GM12864 (cell line): ENCODE measurements at regions not wholly inside any gene's neighbourhood (a gene's known extent, or its start where the extent isn't known, plus 50 kb on each side); places are given as distances from the start of the nearest gene placed in this dataset.
"Not testable (repeated sequence)": the region's sequence is repeated elsewhere in the genome, so short reads cannot be mapped to it uniquely, and the experiment has no call there.

ENCODE experiments used
- DNase-seq: peaks from one replicate; pipeline ENCODE4 v3.0.0-alpha.2; 2011; ENCODE audit warnings: low read depth
- H3K4me3 ChIP-seq: 2 replicates; pipeline ENCODE4 v1.5.1; 2011; ENCODE audit warnings: mild to moderate bottlenecking, low read depth, low read length, control low read depth
- TF ChIP-seq, protein P1 (sequence below): IDR thresholded peaks from 2 replicates; pipeline ENCODE4 v1.5.1; 2011; ENCODE audit warnings: low read depth, mild to moderate bottlenecking, moderate library complexity, low read length, control low read depth, inconsistent platforms; ENCODE audit errors: missing control alignments

DNA sequence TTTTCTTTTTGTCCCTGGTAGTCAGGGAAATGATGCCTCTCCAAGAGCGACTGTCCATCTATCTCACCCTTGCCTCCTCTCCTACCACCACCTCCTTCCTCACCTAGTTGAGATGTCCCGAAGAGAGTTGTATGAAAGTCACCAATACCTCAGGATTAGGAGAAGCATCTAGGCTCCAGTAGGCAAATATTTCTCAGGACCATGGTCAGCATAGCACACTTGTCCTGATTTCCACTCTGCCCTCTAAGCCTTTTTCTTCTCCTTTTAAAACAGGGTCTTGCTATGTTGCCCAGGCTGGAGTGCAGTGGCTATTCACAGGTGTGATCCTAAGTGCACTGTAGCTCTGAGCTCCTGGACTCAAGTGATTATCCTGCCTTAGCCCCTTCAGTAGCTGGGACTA, 268.4 kb upstream of the PELI2 start:
- no peak overlapping the region for H3K4me3 ChIP-seq
- no peak for DNase-seq
- TF ChIP-seq, protein P1, sequence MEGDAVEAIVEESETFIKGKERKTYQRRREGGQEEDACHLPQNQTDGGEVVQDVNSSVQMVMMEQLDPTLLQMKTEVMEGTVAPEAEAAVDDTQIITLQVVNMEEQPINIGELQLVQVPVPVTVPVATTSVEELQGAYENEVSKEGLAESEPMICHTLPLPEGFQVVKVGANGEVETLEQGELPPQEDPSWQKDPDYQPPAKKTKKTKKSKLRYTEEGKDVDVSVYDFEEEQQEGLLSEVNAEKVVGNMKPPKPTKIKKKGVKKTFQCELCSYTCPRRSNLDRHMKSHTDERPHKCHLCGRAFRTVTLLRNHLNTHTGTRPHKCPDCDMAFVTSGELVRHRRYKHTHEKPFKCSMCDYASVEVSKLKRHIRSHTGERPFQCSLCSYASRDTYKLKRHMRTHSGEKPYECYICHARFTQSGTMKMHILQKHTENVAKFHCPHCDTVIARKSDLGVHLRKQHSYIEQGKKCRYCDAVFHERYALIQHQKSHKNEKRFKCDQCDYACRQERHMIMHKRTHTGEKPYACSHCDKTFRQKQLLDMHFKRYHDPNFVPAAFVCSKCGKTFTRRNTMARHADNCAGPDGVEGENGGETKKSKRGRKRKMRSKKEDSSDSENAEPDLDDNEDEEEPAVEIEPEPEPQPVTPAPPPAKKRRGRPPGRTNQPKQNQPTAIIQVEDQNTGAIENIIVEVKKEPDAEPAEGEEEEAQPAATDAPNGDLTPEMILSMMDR = no peak

DNA sequence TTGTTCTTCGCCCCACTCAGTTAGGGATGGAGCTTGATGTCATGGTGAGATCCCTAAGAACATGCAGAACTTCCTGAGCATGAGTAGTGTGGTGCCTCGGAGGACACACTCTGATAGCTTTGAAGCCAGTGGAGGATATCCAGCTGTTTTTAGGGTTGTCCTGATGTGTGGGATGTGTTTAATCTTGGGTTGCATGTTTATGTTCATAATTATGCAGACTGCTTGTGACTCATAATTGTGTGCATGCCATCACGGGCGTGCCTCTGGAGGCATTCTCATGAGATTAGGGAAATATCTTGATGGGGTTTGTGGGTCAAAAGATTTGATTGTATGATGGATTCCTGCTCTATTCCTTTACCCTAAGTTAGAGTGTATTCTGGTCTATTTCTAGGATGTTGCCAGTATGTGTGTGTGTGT, 267.4 kb upstream of the PELI2 start:
- H3K4me3 ChIP-seq = no peak overlapping the region
- DNase-seq = no peak
- TF ChIP-seq, protein P1 = no peak

DNA sequence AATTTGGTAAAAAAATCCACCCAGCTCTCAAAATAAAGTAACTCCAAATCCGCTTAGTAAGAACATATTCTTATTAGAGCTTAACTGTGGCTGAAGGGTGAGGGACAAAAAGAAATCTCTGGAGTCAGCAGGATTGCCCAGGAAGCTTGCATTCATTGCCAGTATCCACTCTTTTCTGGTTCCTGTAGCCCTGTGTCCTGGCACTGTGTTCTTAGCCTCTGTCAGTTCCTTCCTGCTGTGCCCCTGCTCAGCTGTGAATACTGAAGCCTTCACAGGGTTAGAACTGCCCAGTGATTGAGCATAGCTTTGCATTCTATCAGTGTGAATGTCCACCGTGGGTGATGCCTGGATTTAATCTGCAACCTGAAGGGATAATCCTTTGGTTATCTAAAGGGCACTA, 266.9 kb upstream of the PELI2 start:
- no peak for DNase-seq
- H3K4me3 ChIP-seq = no peak overlapping the region
- TF ChIP-seq, protein P1 = no peak

DNA sequence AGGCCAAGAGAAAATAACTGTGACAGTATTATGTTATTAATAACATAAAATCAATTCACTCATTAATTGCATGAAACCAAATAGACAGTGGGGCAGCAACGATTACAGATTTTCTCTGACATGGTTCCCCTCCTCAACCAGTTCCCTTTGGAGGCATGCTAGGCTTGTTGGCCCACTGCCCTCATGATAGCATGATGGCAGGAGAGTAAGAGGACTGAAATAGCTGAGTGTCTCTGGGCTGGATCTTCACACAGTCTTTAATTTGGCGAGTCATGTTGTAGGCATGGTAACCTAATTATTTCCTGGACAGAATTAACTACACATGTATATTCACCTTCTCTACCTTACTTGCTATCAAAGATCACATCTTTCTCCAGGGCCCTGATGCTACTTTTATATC, 266.2 kb upstream of the PELI2 start:
- H3K4me3 ChIP-seq = no peak overlapping the region
- no peak for DNase-seq
- TF ChIP-seq, protein P1 = no peak

DNA sequence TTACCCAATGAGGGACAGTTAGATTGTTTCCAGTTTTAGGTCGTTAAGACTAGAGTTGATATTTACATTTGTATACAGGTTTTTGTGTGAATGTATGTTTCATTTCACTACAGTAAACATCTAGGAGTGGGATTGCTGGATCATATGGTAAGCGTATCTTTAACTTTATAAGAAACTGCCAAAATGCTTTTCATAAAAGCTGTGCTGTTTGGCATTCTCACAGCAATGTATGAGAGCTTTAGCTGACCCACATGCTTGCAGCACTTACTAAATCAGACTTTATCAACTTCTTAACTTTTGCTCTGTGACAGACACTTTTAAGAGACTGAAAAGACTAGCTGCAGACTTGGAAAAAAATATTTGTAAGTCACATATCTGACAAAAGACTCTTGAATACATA, 262.5 kb upstream of the PELI2 start:
- H3K4me3 ChIP-seq = no peak overlapping the region
- no peak for DNase-seq
- TF ChIP-seq, protein P1 = no peak

DNA sequence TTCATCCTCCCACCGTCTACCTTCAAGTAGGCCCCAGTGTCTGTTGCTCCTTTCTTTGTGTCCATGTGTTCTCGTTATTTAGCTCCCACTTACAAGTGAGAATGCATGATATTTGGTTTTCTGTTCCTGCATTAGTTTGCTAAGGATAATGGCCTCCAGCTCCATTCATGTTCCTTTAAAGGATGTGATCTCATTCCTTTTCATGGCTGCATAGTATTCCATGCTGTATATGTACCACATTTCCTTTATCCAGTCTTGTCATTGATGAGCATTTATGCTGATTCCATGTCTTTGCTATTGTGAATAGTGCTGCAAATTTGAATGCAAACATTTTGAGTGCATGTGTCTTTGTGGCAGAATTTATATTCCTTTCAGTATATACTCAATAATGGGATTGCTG, 259.6 kb upstream of the PELI2 start:
- H3K4me3 ChIP-seq = no peak overlapping the region
- TF ChIP-seq, protein P1 = no peak
- DNase-seq = no peak

DNA sequence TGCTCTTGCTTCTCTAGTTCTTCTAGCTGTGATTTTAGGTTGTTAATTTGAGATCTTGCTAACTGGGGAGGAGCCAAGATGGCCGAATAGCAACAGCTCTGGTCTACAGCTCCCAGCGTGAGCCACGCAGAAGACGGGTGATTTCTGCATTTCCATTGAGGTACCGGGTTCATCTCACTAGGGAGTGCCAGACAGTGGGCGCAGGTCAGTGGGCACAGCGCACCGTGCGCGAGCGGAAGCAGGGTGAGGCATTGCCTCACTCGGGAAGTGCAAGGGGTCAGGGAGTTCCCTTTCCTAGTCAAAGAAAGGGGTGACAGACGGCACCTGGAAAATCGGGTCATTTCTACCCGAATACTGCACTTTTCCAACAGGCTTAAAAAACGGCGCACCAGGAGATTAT, 256.6 kb upstream of the PELI2 start:
- not testable (repeated sequence) for H3K4me3 ChIP-seq, DNase-seq
